OCI-LY7 (cell line): ENCODE measurements at regions not wholly inside any gene's neighbourhood (a gene's known extent, or its start where the extent isn't known, plus 50 kb on each side); places are given as distances from the start of the nearest gene placed in this dataset.

Source experiments
- BruUV-seq: library from RNA; stranded (reverse); fragments of 400-500 nt; replicated peaks from 2 replicates; lab custom pipeline; 2021; lab: Mats Ljungman, UMichigan
- CTCF ChIA-PET: fragments of 300-600 bp; sonication (Branson Sonifier 250); formaldehyde crosslinking; loops from one replicate; lab custom pipeline; 2022; ENCODE audit warnings: antibody characterized with exemption; ENCODE audit not compliant: unreplicated experiment; lab: Charles Lee
- POLR2A ChIA-PET: fragments of 300-600 bp; sonication (Branson Sonifier 250); formaldehyde crosslinking; loops from one replicate; lab custom pipeline; 2022; ENCODE audit warnings: antibody characterized with exemption; lab: Charles Lee
- DNase-seq: peaks from one replicate; pipeline ENCODE4 v3.0.0-alpha.2; 2015; ENCODE audit warnings: low spot score
- H2AFZ ChIP-seq: fragments of 200-600 bp; sonication (generic), shearing (Covaris generic); 2 replicates; pipeline ENCODE4 v1.6.1; 2014; ENCODE audit warnings: mild to moderate bottlenecking, antibody characterized with exemption, low read length, moderate library complexity
- H3K27ac ChIP-seq: fragments of 200-600 bp; sonication (generic); 2 replicates; pipeline ENCODE4 v1.5.1; 2014; ENCODE audit warnings: mixed run types, low read depth, mild to moderate bottlenecking, moderate library complexity, low read length, inconsistent platforms; ENCODE audit not compliant: poor library complexity, severe bottlenecking
- H3K36me3 ChIP-seq: fragments of 200-600 bp; sonication (generic); 2 replicates; pipeline ENCODE4 v1.6.1; 2014; ENCODE audit warnings: mild to moderate bottlenecking, antibody characterized with exemption, low read length, moderate library complexity, mixed read lengths; ENCODE audit not compliant: insufficient read depth
- H3K4me1 ChIP-seq: fragments of 200-600 bp; sonication (generic); 2 replicates; pipeline ENCODE4 v1.5.1; 2014; ENCODE audit warnings: mild to moderate bottlenecking, low read length; ENCODE audit not compliant: insufficient read depth, poor library complexity, severe bottlenecking
- H3K4me2 ChIP-seq: fragments of 200-600 bp; sonication (generic); 2 replicates; pipeline ENCODE4 v1.6.1; 2014; ENCODE audit warnings: mild to moderate bottlenecking, low read length
- H3K4me3 ChIP-seq: fragments of 200-600 bp; sonication (generic); 2 replicates; pipeline ENCODE4 v1.5.1; 2014; ENCODE audit warnings: mild to moderate bottlenecking, low read depth, low read length; ENCODE audit not compliant: poor library complexity, severe bottlenecking
- H3K79me2 ChIP-seq: fragments of 200-600 bp; sonication (generic); 2 replicates; pipeline ENCODE4 v1.6.1; 2016; ENCODE audit warnings: low read depth, mild to moderate bottlenecking, low read length, moderate library complexity, mixed read lengths; ENCODE audit not compliant: insufficient read depth
- H3K9me2 ChIP-seq: fragments of 200-600 bp; sonication (generic); 2 replicates; pipeline ENCODE4 v1.6.1; 2016; ENCODE audit warnings: mild to moderate bottlenecking, low read length, mixed read lengths; ENCODE audit not compliant: insufficient read depth
- H3K9me3 ChIP-seq: fragments of 200-600 bp; sonication (generic); 2 replicates; pipeline ENCODE4 v1.6.1; 2014; ENCODE audit warnings: mild to moderate bottlenecking, mixed run types, low read length, mixed read lengths
- H4K20me1 ChIP-seq: fragments of 200-600 bp; sonication (generic); 2 replicates; pipeline ENCODE4 v1.6.1; 2014; ENCODE audit warnings: mild to moderate bottlenecking, antibody characterized with exemption, low read length, moderate library complexity, mixed read lengths; ENCODE audit not compliant: insufficient read depth
- EZH2phosphoT487 ChIP-seq: fragments of 200-600 bp; sonication (generic); IDR thresholded peaks from 2 replicates; pipeline ENCODE4 v1.6.1; 2018; ENCODE audit warnings: low read depth, borderline replicate concordance, mild to moderate bottlenecking, mixed run types, antibody characterized with exemption, low read length, moderate library complexity, mixed read lengths
- intact Hi-C: fragments of 100-400 bp; cut with micrococcal nuclease; formaldehyde crosslinking; loops from one replicate; pipeline ENCODE4 v1.10.0; 2022; ENCODE audit not compliant: unreplicated experiment
- TF ChIP-seq, protein P1 (sequence below): fragments of 200-600 bp; sonication (generic); conservative IDR thresholded peaks from 2 replicates; pipeline ENCODE4 v1.5.1; 2014; ENCODE audit warnings: mild to moderate bottlenecking, antibody characterized with exemption, low read length, moderate library complexity, mixed read lengths

- POLR2A ChIA-PET = no interaction called here
- Histone ChIP-seq H3K9me3 (no peaks in the 10 kb centered on the region), H3K4me1 (no peaks in the 10 kb centered on the region), H3K27ac (no peak overlapping the region), H3K4me3 (no peak overlapping the region), H3K79me2 (no peaks in the 10 kb centered on the region), H2AFZ (no peak overlapping the region), H4K20me1 (no peaks in the 10 kb centered on the region), H3K4me2 (no peak overlapping the region), H3K9me2 (no peaks in the 10 kb centered on the region), H3K36me3 (no peaks in the 10 kb centered on the region)
- intact Hi-C loops = no loop called here
- TF ChIP-seq, protein P1, sequence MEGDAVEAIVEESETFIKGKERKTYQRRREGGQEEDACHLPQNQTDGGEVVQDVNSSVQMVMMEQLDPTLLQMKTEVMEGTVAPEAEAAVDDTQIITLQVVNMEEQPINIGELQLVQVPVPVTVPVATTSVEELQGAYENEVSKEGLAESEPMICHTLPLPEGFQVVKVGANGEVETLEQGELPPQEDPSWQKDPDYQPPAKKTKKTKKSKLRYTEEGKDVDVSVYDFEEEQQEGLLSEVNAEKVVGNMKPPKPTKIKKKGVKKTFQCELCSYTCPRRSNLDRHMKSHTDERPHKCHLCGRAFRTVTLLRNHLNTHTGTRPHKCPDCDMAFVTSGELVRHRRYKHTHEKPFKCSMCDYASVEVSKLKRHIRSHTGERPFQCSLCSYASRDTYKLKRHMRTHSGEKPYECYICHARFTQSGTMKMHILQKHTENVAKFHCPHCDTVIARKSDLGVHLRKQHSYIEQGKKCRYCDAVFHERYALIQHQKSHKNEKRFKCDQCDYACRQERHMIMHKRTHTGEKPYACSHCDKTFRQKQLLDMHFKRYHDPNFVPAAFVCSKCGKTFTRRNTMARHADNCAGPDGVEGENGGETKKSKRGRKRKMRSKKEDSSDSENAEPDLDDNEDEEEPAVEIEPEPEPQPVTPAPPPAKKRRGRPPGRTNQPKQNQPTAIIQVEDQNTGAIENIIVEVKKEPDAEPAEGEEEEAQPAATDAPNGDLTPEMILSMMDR = no peak
- TF ChIP-seq EZH2phosphoT487 = no peak
- CTCF ChIA-PET = no interaction called here
- no peak for DNase-seq
- no TSS peak for BruUV-seq
These were observed 532.1 kb downstream of the TBC1D22A start for GRCh38 chr22:47294576-47294975.

DNA sequence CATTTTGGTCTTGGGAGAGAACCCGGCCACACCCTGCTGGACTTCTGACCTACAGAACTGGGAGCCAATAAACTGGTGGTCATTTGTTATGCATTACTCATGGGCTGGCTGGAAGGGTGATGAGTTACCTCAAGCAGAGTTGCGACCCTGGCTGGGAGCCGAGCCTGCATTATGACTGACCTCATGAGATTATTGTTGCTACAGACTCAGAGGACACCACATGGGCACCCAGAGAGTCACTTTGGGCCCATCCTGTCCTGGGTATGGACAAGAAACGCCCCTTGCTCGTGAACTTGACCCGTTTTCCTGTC is 531.7 kb downstream of the TBC1D22A start:
- Histone ChIP-seq H3K79me2 (no peaks in the 10 kb centered on the region), H4K20me1 (no peaks in the 10 kb centered on the region), H2AFZ (no peak overlapping the region), H3K4me1 (no peaks in the 10 kb centered on the region), H3K27ac (no peak overlapping the region), H3K36me3 (no peaks in the 10 kb centered on the region), H3K9me3 (no peaks in the 10 kb centered on the region), H3K4me2 (no peak overlapping the region), H3K4me3 (no peak overlapping the region), H3K9me2 (no peaks in the 10 kb centered on the region)
- CTCF ChIA-PET = no interaction called here
- TF ChIP-seq, protein P1 = no peak
- TF ChIP-seq EZH2phosphoT487 = no peak
- intact Hi-C loops = no loop called here
- no peak for DNase-seq
- no TSS peak for BruUV-seq
- POLR2A ChIA-PET = no interaction called here

GRCh38 chr22:47293368-47294221 is 531.1 kb downstream of the TBC1D22A start:
- ChIA-PET POLR2A (interaction anchor here (0.7 kb wide), 1 partner anchor 21 kb away, joined by 3 read pairs; no protein-coding TSS in a partner anchor), CTCF (no interaction called here)
- H3K9me3 ChIP-seq = no peaks in the 10 kb centered on the region
- H3K36me3 ChIP-seq = no peaks in the 10 kb centered on the region
- H2AFZ ChIP-seq = no peak overlapping the region
- no peak for DNase-seq
- intact Hi-C loops = no loop called here
- no peaks in the 10 kb centered on the region for H3K79me2 ChIP-seq
- H3K4me2 ChIP-seq = no peak overlapping the region
- no TSS peak for BruUV-seq
- no peaks in the 10 kb centered on the region for H3K9me2 ChIP-seq
- TF ChIP-seq, protein P1 = no peak
- TF ChIP-seq EZH2phosphoT487 = no peak
- no peaks in the 10 kb centered on the region for H4K20me1 ChIP-seq
- H3K27ac ChIP-seq = no peak overlapping the region
- no peak overlapping the region for H3K4me3 ChIP-seq
- H3K4me1 ChIP-seq = no peaks in the 10 kb centered on the region
